Stimulated activated CD4-positive, alpha-beta T cell treated with anti-CD3 and anti-CD28 coated beads, Interleukin-2, amount 100 ng/mL, for 48 hours (primary cell): ENCODE measurements at regions not wholly inside any gene's neighbourhood (a gene's known extent, or its start where the extent isn't known, plus 50 kb on each side); places are given as distances from the start of the nearest gene placed in this dataset.

Source experiments
- DNase-seq, 2 donors: peaks; one replicate each; pipeline ENCODE4 v3.0.0-alpha.2; 2020

DNA sequence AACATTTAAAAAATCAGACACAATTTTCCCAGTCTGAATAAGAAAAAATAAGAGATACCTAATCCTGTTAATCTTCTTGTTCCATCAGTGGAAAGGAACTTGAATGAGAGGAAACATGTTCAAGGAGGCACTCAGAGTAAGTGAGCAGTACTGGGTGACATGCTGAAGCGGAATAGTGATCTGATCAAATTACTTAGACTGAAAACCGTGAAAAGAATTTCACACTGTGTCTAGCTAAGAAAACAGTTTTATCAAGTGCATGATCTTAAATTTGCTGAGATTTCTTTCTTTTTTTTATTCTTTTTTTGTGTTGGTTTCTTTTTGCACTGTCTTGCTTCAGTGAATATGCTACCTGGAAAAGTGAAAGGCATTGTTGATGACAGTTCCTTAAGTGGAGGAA is 249.5 kb upstream of the SLC10A2 start:
- DNase-seq, result no peak

GRCh38 chr13:103312467-103312866 is 246.2 kb upstream of the SLC10A2 start:
- no peak for DNase-seq

- no peak for DNase-seq
These were observed 242.4 kb upstream of the SLC10A2 start for GRCh38 chr13:103308667-103309066.

DNA sequence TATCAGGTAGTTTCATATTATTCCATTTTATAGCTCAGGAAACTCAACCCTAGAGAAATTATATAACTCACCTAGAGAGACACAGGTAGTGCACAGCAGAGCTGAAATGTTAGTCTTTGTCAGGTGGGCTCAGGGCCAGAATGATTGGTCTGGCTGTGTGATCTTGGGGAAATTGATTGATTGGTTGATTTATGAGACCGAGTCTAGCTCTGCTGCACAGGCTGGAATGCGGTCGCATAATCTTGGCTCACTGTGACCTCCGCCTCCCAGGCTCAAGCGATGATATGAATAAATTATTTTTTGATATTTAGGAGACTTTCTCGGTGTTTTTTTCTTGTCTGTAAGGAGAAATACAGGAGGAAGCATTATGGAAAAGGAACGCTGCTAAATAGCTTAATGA is 239.9 kb upstream of the SLC10A2 start:
- no peak for DNase-seq

GRCh38 chr13:103303078-103303651 is 236.9 kb upstream of the SLC10A2 start:
- DNase-seq, result no peak

DNA sequence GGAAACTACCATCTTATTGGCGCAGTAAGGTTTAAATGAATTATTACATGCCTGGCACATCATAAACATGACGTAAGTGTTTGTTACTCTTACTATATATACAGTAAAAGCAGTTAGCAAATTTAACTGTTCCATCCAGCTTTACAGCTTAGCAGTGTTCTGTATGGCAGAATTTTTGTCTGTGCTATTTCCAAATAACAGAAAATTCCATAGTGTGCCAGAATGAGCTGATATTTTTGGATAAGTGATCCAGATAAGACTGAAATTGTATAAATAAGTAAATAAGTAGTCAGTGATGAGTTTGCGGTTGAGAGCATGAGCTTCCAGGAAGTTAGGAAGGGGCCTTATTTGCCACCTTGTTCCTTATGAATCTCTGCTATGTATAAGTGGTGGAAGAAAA is 236.5 kb upstream of the SLC10A2 start:
- no peak for DNase-seq

GRCh38 chr13:103299079-103299478 is 232.9 kb upstream of the SLC10A2 start:
- DNase-seq, result no peak

DNA sequence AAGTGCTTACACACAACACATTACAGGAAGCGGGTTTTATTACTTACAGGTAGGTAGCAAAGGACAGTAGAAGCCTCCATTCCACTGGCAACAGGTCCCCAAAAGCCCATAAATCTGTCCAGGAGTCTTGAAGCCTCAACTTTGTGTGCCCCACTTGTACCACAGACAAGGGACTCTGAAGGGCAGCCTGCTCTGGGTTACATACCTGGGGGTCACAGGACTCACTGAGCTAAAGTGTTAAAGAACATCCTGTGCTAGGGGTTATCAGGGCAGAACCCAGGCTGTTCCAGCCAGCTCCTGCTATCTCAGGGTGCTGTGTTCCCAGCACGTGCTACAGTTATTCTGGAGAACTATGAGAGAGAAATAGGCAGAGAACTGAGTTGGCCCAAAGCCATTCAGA is 230.9 kb upstream of the SLC10A2 start:
- DNase-seq, result no peak

- no peak for DNase-seq
These were observed 225.8 kb upstream of the SLC10A2 start for GRCh38 chr13:103291798-103292572.

- DNase-seq, result no peak
These were observed 225.0 kb upstream of the SLC10A2 start for GRCh38 chr13:103291226-103291625.

- no peak for DNase-seq
These were observed 223.5 kb upstream of the SLC10A2 start for GRCh38 chr13:103289681-103290080.

DNA sequence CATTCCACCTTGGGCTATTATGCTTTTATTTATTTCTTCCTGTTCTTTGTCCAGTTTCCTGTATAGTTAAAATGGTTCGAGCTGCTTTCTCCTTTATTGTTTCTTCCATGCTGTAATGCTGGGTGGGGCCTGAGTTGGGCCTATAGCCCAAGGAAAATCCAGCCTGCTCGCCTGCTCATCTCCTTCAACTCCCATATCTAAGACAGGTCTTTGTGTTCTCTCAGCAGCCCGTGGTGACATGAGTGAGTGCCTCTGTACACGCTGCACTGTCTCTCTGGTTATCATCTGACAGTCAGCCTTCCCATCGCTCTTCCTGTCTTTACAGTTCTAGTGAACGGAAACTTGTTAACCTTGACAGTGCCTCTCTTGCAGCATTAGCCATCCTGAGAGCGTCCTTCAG is 221.9 kb upstream of the SLC10A2 start:
- no peak for DNase-seq

GRCh38 chr13:103287659-103288058 is 221.4 kb upstream of the SLC10A2 start:
- DNase-seq, result no peak

DNA sequence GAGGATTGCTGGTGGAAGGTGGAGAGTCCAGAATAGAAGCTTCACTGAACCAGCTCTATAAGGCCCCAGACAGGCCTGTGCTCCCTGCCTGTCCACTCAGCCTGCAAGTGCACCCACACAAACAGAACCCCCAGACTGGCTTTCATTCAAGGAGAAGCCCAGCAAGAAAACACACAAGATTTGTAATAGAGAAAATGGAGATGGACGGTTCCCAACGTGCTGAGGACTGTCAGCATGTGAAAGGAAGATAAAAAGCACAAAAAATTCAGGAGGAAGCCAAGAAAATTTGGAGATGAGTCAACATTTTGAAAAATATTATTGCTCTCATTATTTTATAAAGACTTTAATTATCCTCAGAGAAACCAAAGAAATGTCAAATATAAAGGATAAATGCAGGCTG is 218.2 kb upstream of the SLC10A2 start:
- DNase-seq, result no peak

DNA sequence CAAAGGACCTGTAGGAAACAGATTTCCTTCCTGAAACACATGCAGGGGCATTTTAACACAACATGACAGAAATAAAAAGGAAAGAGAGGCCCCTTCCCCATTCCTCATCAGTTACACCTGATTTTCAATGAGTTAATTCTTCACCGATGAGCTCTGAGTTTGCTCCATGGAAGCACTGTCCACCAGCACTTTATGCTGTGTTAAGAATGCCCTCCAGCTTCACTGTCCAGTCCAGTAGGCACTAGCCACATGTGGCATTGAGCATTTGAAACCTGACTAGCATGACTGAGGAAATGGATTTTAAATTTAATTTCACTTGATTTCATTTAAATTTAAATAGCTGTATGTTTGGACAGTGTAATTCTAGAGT is 217.2 kb upstream of the SLC10A2 start:
- no peak for DNase-seq

- no peak for DNase-seq
These were observed 216.6 kb upstream of the SLC10A2 start for GRCh38 chr13:103282571-103283450.

GRCh38 chr13:103277959-103278694 is 211.9 kb upstream of the SLC10A2 start:
- no peak for DNase-seq

DNA sequence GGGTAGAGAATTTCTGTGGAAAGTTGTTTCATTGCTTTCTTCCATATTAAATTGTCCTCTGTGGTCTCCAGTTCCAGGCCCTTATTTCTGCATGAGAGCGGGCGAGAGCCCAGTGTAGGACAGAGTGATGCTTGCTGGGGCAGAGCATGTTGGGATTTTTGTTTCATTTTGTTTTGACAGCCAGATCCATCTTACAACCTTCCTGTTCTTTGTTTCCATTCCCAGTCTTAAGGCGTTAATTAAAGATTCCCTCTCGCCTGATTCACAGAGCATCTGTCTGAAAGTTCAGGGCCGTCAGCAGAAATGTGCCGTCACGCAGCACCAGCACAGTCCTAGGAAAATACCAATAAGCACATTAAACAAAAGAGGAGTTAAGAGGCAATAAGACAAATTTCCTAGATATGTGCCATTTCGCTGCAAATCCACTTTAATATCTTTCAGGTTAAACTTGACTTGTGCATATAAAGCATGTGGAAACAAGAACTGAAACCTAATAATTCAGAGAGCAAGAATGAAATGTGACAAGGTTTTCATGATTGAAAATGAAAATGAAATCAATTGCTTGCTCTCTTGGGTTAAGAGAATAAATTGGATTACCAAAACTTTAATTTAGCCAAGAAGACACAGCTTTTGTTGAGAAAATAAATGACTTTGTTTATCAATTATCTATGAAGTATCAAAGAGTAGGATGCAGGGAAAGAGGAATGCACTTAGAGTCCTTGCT is 210.7 kb upstream of the SLC10A2 start:
- DNase-seq, result no peak

DNA sequence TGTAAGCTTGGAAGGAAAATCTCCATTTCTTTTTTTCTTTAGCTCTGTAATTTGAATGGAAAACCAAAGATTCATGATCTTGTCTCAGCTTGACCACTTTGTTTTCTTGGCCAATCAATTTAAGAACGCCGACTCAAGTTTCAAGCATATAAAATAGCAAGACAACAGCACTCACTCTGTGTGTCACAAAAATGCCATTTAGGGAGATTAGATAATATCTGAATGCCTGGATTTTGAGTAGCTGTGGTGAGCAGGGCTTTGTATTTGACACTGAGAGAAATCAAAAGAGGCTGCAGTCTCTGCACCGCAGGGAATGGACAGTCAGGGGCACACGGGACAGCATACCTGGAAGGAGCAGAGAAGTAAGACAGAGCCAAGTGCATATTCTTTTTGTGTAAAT is 209.5 kb upstream of the SLC10A2 start:
- no peak for DNase-seq

DNA sequence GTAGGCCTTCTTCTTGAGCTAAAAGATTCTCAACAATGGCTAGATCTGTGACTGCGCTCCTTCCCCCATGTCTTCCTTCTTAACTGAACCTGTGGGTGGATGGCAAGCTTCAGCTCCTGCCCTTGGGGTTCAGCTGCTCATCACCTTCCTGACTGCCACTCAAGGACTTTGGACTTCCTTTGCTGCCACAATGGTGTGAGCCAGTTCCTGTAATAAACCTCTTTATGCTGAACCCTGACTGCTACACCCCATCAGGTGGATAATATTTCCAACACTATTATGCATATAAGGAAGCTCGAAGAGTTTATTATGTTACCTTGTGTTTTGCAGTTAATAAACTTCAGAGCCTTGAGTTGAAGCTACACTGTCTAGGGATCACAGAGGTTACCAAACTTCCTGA is 208.9 kb upstream of the SLC10A2 start:
- DNase-seq, result no peak

DNA sequence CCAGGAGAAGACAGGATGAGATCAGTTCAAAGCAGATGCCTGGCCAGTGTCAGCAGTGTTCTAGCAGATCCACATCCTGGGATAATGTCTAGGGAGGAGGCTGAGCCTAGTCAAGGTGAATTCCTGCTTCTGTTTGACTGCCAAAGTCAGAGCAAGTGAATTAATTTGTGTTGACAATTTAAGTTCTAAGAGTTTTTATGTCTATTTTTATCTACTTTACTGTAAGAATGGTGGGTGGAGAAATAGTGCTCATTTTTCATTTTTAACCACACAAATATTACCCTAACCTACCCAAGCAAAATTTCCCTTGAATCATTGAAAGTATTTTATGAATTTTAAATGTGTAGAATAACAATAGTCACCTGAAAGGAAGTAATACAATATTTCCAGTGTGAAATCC is 207.6 kb upstream of the SLC10A2 start:
- no peak for DNase-seq

GRCh38 chr13:103272770-103273169 is 206.6 kb upstream of the SLC10A2 start:
- DNase-seq, result no peak

- DNase-seq, result no peak
These were observed 197.2 kb upstream of the SLC10A2 start for GRCh38 chr13:103263448-103263847.
